Right atrium auricular region (tissue), 2 donors: ENCODE measurements at regions not wholly inside any gene's neighbourhood (a gene's known extent, or its start where the extent isn't known, plus 50 kb on each side); places are given as distances from the start of the nearest gene placed in this dataset.

ENCODE experiments used
- DNase-seq: peaks from one replicate; pipeline ENCODE4 v3.0.0-alpha.2; 2019; ENCODE audit warnings: low spot score
- H3K27ac ChIP-seq, 2 donors: fragments of 200-600 bp; sonication (generic); 1 replicate in 1 of 2; 2 replicates in 1 of 2; pipeline ENCODE4 v1.5.1; 2016 to 2019
- H3K27me3 ChIP-seq, 2 donors: fragments of 200-600 bp; sonication (generic); one replicate each; pipeline versions ENCODE4 v1.5.1 to v1.6.0; 2017 to 2019
- H3K36me3 ChIP-seq: fragments of 200-600 bp; sonication (generic); one replicate; pipeline ENCODE4 v1.5.1; 2016
- H3K4me1 ChIP-seq, 2 donors: fragments of 200-600 bp; sonication (generic); one replicate each; pipeline versions ENCODE4 v1.5.1 to v1.6.0; 2017 to 2019
- H3K4me3 ChIP-seq, 2 donors: fragments of 200-600 bp; sonication (generic); 1 replicate in 1 of 2; 2 replicates in 1 of 2; pipeline ENCODE4 v1.5.1; 2017 to 2019; ENCODE audit warnings: mild to moderate bottlenecking in 1 of 2, moderate library complexity in 1 of 2
- H3K9me3 ChIP-seq, 2 donors: fragments of 200-600 bp; sonication (generic); one replicate each; pipeline ENCODE4 v1.5.1; 2019
- TF ChIP-seq, protein P1 (sequence below), 2 donors: fragments of 200-600 bp; sonication (generic); IDR thresholded peaks; one replicate each; pipeline ENCODE4 v1.5.1; 2019; ENCODE audit warnings: antibody characterized with exemption in 2 of 2

DNA sequence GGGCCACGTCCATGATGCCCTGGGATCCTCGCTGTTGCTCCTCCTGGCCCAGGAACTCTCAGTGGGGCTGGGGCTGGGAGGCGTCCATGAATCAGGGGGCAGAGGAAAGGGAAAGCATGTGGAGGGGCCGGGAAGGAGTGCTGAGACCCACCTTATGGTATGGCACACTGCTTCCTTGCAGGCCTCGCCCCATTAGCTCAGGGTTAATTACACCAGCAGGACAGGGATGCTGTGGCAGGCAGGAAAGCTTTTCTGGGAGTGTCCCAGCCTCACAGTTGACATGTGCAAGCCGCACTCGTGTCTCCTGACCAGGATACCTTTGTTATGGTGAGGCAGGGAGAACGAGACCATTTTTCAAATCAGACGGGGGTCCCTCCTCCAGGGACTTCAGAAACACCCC is 109.7 kb upstream of the PCBD1 start:
- Histone ChIP-seq H3K27ac (no peak overlapping the region), H3K36me3 (no peaks in the 10 kb centered on the region), H3K27me3 (no peaks in the 10 kb centered on the region), H3K4me3 (no peak overlapping the region), H3K9me3 (no peaks in the 10 kb centered on the region), H3K4me1 (no peaks in the 10 kb centered on the region)
- DNase-seq, result no peak
- TF ChIP-seq, protein P1, sequence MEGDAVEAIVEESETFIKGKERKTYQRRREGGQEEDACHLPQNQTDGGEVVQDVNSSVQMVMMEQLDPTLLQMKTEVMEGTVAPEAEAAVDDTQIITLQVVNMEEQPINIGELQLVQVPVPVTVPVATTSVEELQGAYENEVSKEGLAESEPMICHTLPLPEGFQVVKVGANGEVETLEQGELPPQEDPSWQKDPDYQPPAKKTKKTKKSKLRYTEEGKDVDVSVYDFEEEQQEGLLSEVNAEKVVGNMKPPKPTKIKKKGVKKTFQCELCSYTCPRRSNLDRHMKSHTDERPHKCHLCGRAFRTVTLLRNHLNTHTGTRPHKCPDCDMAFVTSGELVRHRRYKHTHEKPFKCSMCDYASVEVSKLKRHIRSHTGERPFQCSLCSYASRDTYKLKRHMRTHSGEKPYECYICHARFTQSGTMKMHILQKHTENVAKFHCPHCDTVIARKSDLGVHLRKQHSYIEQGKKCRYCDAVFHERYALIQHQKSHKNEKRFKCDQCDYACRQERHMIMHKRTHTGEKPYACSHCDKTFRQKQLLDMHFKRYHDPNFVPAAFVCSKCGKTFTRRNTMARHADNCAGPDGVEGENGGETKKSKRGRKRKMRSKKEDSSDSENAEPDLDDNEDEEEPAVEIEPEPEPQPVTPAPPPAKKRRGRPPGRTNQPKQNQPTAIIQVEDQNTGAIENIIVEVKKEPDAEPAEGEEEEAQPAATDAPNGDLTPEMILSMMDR (IDR thresholded peaks at IDR 0.05), result no peak

DNA sequence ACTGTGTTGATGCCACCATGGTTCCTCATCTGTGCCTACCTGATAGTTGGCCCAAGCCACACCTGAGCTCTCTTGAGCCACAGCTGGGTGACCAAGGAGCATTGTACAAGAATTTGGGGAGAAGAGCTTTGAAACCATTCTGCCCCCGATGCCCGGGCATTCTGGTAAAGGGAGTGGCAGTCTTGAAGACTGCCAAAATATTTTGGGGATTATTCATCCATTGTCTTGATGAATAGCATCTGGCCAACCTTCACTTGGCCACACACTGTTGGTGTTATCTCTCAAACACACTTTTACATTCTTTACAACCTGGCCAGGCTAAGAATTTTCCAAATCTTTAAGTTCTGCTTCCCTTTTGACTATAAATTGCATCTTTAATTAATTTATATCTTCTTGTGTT is 113.1 kb upstream of the PCBD1 start:
- Histone ChIP-seq H3K27ac (no peak overlapping the region), H3K27me3 (no peaks in the 10 kb centered on the region), H3K4me3 (no peak overlapping the region), H3K36me3 (no peaks in the 10 kb centered on the region), H3K9me3 (no peaks in the 10 kb centered on the region), H3K4me1 (no peaks in the 10 kb centered on the region)
- TF ChIP-seq, protein P1 (IDR thresholded peaks at IDR 0.05), result no peak
- no peak for DNase-seq

DNA sequence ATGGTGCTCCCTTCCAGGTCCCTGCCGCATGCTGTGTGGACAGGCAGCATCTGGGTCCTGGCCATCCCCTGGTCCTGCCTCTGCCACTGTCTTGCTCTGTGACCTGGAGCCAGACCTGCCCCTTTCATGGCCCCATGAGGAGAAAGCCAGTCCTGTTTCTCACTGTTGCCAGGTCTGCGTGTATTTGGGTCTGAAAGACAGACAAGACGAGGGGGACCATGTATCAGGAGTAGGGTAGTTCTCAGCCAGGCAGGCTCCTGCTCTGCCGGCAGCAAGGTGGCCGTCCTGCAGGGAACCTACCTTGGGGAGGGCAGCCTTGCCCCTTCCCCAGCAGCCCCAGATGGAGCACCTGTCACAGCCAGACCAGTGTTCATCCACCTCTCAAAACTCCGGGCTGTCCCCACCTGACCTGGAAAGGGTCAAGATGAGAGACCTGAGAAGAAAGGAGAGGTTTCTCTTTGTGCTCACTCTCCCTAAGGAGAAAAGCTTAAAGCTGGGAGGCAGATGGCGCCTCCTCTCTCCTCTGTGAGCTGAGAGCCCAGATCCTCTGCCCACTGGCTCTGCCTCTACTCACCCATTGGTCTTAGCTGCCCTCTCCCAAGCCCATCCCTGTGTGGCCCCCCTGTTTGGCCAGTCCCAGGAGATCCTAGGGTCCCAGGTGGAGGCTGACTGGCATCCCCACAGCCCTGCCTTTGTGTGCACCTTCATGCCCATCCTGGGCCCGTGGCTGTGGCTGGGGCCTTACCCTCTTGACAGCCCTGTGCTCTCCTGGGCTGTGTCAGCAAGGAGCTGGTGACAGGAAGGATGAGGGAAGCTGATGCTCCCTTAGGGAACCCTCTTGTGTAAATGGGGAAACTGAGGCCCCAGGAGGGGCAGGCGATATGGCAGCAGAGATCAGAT is 116.1 kb upstream of the PCBD1 start:
- no peak for DNase-seq
- H3K27ac ChIP-seq, result no peak overlapping the region
- no peaks in the 10 kb centered on the region for H3K9me3 ChIP-seq
- H3K4me1 ChIP-seq, result no peaks in the 10 kb centered on the region
- H3K27me3 ChIP-seq, result no peaks in the 10 kb centered on the region
- H3K4me3 ChIP-seq, result no peak overlapping the region
- TF ChIP-seq, protein P1 (IDR thresholded peaks at IDR 0.05), result no peak
- H3K36me3 ChIP-seq, result no peaks in the 10 kb centered on the region

DNA sequence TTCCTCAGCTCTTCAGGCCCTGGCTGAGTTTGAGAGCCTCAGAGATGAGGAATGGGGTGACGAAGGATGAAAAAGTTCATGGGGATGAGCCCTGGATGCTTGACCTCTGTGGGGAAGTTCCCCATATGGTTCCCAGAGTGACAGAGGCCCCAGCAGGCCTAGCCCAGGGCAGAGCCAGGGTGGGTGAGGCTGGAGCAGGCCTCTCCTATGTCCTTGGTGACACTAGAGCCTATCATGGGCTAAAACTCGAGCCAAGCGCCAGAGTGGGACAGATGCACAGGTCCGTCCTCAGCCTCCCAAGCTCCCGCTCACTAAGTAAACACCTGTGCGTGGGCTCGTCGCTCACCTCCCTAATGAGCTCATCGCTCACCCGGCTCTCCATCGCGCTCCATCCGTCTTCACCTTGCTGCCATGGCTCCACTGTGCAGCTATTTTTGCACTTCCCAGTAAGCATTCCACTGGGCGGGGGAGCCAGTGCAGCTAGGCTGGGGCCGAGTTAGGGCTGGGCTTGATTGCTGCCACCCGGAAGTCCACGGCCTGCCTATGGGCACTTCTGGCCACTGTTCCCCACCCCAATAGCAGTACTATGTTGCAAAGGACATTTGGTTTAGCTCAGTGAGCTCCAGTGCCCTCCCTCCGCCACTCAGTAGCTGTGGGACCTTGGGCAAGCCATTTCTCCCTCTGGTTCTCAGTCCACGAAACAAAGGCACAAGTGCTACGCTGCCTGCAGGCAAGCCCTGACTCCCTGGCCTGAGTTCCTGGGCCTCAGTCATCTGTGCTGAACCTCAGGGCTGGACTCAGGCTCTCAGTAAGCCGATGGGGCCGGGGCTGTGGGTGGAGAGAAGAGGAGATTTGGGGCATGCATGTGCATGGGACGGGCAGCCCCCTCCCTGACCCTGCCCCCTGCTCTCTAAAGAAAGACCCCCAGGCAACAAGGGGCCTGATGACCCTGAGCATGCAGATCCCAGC is 117.3 kb upstream of the PCBD1 start:
- Histone ChIP-seq H3K27ac (no peak overlapping the region), H3K9me3 (no peaks in the 10 kb centered on the region), H3K36me3 (no peaks in the 10 kb centered on the region), H3K4me1 (no peaks in the 10 kb centered on the region), H3K27me3 (no peaks in the 10 kb centered on the region), H3K4me3 (no peak overlapping the region)
- TF ChIP-seq, protein P1 (IDR thresholded peaks at IDR 0.05), result no peak
- no peak for DNase-seq

DNA sequence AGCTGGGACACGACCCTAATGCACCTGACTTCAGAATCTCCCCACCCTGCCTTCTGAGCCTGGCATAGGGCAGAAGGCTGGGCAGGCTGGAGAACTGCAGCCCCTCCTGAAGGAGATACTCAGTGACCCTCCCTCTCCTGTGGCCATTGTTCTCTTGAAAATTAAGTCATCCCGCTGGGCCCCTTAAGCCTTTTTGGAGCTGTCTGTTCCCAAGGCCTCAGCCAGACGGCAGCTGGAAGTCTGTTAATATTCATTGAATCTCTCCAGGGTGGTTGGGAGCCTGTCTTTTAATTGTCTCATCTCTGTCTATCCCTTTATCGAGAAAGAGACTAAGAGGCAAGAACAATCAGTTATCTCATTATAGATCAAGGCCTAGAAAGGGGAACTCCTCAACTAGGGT is 118.1 kb upstream of the PCBD1 start:
- no peak for DNase-seq
- TF ChIP-seq, protein P1 (IDR thresholded peaks at IDR 0.05), result no peak
- no peaks in the 10 kb centered on the region for H3K4me1 ChIP-seq
- no peaks in the 10 kb centered on the region for H3K27me3 ChIP-seq
- H3K36me3 ChIP-seq, result no peaks in the 10 kb centered on the region
- H3K27ac ChIP-seq, result no peak overlapping the region
- no peaks in the 10 kb centered on the region for H3K9me3 ChIP-seq
- no peak overlapping the region for H3K4me3 ChIP-seq
